ENCODE measurements at regions not wholly inside any gene's neighbourhood (a gene's known extent, or its start where the extent isn't known, plus 50 kb on each side); places are given as distances from the start of the nearest gene placed in this dataset.

DNA sequence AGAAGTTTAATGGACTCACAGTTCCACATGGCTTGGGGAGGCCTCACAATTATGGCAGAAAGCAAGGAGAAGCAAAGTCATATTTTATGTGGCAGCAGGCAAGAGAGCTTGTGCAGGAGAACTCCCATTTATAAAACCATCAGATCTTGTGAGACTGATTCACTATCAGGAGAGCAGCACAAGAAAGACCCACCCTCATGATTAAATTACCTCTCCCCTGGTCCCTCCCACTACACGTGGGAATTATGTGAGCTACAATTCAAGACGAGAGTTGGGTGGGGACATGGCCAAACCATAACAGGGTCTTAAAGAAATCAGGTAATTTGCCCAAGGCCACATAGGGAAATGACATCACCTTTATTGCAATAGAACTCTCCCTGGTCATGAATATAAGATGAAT lies 1073.3 kb upstream of the ACVR2A start:
- Mint-ChIP-seq H3K4me1 (ENCODE audit: low read depth) (peaks cover 1% of the 10 kb centered on the region), H3K36me3 (ENCODE audit: insufficient read depth) (no peaks in the 10 kb centered on the region), H3K27ac (no peak overlapping the region), H3K4me3 (ENCODE audit: low read depth) (no peak overlapping the region), H3K9me3 (ENCODE audit: low read depth) (peaks cover 6% of the 10 kb centered on the region), H3K27me3 (no peaks in the 10 kb centered on the region)
- no peak for DNase-seq (ENCODE audit: low spot score, unreplicated experiment)
- TF ChIP-seq, protein P1, sequence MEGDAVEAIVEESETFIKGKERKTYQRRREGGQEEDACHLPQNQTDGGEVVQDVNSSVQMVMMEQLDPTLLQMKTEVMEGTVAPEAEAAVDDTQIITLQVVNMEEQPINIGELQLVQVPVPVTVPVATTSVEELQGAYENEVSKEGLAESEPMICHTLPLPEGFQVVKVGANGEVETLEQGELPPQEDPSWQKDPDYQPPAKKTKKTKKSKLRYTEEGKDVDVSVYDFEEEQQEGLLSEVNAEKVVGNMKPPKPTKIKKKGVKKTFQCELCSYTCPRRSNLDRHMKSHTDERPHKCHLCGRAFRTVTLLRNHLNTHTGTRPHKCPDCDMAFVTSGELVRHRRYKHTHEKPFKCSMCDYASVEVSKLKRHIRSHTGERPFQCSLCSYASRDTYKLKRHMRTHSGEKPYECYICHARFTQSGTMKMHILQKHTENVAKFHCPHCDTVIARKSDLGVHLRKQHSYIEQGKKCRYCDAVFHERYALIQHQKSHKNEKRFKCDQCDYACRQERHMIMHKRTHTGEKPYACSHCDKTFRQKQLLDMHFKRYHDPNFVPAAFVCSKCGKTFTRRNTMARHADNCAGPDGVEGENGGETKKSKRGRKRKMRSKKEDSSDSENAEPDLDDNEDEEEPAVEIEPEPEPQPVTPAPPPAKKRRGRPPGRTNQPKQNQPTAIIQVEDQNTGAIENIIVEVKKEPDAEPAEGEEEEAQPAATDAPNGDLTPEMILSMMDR (IDR thresholded peaks at IDR 0.05; ENCODE audit: unreplicated experiment), result no peak

DNA sequence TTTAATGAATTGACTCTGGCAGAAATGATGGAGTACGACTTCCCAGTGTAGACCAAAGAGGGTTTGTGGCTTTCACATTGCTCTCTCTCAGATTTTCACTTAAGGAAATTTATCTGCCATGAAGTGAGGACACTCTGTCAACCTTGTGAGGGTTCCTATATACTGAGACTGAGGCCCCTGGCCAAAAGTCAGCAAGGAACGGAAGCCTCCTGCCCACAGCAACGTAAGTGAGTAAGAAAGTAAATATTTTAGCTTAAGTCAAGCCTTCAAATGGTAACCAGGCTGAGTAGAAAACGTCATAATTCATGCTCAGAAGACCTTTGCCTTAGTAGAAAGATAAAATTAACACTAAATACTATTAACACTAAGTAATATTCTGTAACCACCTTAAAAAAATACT lies 1080.5 kb upstream of the ACVR2A start:
- Mint-ChIP-seq H3K4me3 (ENCODE audit: low read depth) (no peak overlapping the region), H3K9me3 (ENCODE audit: low read depth) (peaks cover 10% of the 10 kb centered on the region), H3K27me3 (no peaks in the 10 kb centered on the region), H3K27ac (no peak overlapping the region), H3K4me1 (ENCODE audit: low read depth) (peaks cover 4% of the 10 kb centered on the region), H3K36me3 (ENCODE audit: insufficient read depth) (no peaks in the 10 kb centered on the region)
- no peak for DNase-seq (ENCODE audit: low spot score, unreplicated experiment)
- TF ChIP-seq, protein P1 (IDR thresholded peaks at IDR 0.05; ENCODE audit: unreplicated experiment), result no peak

GRCh38 chr2:146762786-146763185 lies 1082.0 kb upstream of the ACVR2A start:
- H3K4me3 Mint-ChIP-seq (ENCODE audit: low read depth), result no peak overlapping the region
- TF ChIP-seq, protein P1 (IDR thresholded peaks at IDR 0.05; ENCODE audit: unreplicated experiment), result no peak
- H3K27ac Mint-ChIP-seq, result no peak overlapping the region
- peaks cover 4% of the 10 kb centered on the region for H3K4me1 Mint-ChIP-seq (ENCODE audit: low read depth)
- no peak for DNase-seq (ENCODE audit: low spot score, unreplicated experiment)
- peaks cover 10% of the 10 kb centered on the region for H3K9me3 Mint-ChIP-seq (ENCODE audit: low read depth)
- no peaks in the 10 kb centered on the region for H3K27me3 Mint-ChIP-seq
- no peaks in the 10 kb centered on the region for H3K36me3 Mint-ChIP-seq (ENCODE audit: insufficient read depth)

- Mint-ChIP-seq H3K36me3 (ENCODE audit: insufficient read depth) (no peaks in the 10 kb centered on the region), H3K4me3 (ENCODE audit: low read depth) (no peak overlapping the region), H3K27ac (no peak overlapping the region), H3K4me1 (ENCODE audit: low read depth) (no peaks in the 10 kb centered on the region), H3K9me3 (ENCODE audit: low read depth) (peaks cover 2% of the 10 kb centered on the region), H3K27me3 (no peaks in the 10 kb centered on the region)
- no peak for DNase-seq (ENCODE audit: low spot score, unreplicated experiment)
- TF ChIP-seq, protein P1 (IDR thresholded peaks at IDR 0.05; ENCODE audit: unreplicated experiment), result no peak
Observed at GRCh38 chr2:146754606-146755005, 1090.2 kb upstream of the ACVR2A start.

GRCh38 chr2:146748046-146748445 lies 1096.8 kb upstream of the ACVR2A start:
- Mint-ChIP-seq H3K4me1 (ENCODE audit: low read depth) (no peaks in the 10 kb centered on the region), H3K9me3 (ENCODE audit: low read depth) (no peaks in the 10 kb centered on the region), H3K27ac (no peak overlapping the region), H3K27me3 (peaks cover 4% of the 10 kb centered on the region), H3K36me3 (ENCODE audit: insufficient read depth) (no peaks in the 10 kb centered on the region), H3K4me3 (ENCODE audit: low read depth) (no peak overlapping the region)
- DNase-seq (ENCODE audit: low spot score, unreplicated experiment), result no peak
- TF ChIP-seq, protein P1 (IDR thresholded peaks at IDR 0.05; ENCODE audit: unreplicated experiment), result no peak

Measured in progenitor cell of endocrine pancreas (in vitro differentiated cells).